HFF-Myc (cell line): ENCODE measurements at regions not wholly inside any gene's neighbourhood (a gene's known extent, or its start where the extent isn't known, plus 50 kb on each side); places are given as distances from the start of the nearest gene placed in this dataset.

ENCODE experiments used
- DNase-seq: peaks from one replicate; pipeline ENCODE4 v3.0.0-alpha.2; 2011; ENCODE audit warnings: low read depth; ENCODE audit errors: extremely low read depth
- H3K4me3 ChIP-seq: replicated peaks from 2 replicates; pipeline ENCODE4 v1.5.1; 2011; ENCODE audit warnings: low read depth, mild to moderate bottlenecking, control low read depth, low read length
- TF ChIP-seq, protein P1 (sequence below): IDR thresholded peaks from 2 replicates; pipeline ENCODE4 v1.5.1; 2012; ENCODE audit warnings: mild to moderate bottlenecking, low read depth, low read length, control low read depth; ENCODE audit errors: missing control alignments

DNA sequence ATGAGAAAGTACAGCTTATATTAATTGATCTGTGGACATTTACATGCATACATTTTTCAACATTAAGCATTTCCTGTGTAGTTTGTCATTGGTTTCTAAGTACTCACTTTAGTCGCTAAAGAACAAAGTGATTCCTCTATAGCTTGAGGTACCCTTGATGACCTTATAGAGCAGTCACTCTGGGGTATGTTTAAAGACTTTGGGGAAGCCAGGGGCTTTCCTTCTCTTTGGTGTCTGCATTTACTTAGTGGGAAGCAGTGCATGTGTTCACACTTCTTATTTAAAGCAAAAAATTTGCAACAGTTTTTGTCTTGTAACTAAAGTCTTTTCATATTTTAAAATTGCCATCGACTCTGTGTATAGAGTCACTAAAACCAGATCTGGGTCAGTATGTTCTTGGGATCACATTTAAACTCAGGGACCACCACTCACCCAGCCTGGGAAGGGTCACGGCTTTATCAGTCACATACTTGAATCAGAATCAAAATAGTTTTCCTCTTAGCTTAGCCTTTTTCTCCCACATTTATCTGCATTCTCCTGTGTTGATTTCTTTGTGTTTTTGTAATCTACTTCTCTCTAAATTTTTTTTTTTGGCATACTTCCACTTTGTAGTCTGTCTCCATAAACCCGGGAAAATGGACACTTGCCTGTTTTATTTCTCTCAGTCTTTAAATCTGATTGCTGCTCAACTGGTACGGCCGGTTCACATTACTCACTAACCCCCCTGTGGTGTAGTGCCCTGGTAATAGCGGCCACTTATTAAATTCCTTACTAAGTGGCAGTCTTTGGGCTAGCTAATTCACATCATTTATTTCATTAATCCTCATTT lies 143.9 kb upstream of the FBN2 start:
- DNase-seq: no peak
- no peak overlapping the region for H3K4me3 ChIP-seq
- TF ChIP-seq, protein P1, sequence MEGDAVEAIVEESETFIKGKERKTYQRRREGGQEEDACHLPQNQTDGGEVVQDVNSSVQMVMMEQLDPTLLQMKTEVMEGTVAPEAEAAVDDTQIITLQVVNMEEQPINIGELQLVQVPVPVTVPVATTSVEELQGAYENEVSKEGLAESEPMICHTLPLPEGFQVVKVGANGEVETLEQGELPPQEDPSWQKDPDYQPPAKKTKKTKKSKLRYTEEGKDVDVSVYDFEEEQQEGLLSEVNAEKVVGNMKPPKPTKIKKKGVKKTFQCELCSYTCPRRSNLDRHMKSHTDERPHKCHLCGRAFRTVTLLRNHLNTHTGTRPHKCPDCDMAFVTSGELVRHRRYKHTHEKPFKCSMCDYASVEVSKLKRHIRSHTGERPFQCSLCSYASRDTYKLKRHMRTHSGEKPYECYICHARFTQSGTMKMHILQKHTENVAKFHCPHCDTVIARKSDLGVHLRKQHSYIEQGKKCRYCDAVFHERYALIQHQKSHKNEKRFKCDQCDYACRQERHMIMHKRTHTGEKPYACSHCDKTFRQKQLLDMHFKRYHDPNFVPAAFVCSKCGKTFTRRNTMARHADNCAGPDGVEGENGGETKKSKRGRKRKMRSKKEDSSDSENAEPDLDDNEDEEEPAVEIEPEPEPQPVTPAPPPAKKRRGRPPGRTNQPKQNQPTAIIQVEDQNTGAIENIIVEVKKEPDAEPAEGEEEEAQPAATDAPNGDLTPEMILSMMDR: no peak

- DNase-seq: no peak
- H3K4me3 ChIP-seq: no peak overlapping the region
- TF ChIP-seq, protein P1: no peak
Observed at GRCh38 chr5:128682669-128683068, 144.6 kb upstream of the FBN2 start.

DNA sequence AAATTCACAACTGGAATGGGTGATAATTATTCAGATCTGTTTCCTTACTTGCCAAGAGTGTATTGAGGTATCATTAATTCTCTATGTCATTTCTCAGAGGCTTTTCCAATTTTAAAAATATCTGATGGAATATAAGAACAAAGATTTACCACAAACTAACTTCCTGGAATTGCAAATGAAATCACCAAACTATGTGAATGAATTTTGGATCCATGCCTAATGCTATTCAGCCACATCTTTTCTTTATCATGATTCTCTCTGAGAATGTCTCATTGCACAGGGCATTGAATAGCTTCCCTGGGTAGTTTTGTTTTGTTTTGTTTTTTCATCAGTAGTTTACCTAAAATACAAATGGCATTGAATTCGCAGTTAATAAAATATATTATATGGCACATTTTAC lies 146.9 kb upstream of the FBN2 start:
- no peak overlapping the region for H3K4me3 ChIP-seq

GRCh38 chr5:128687930-128688329 lies 149.9 kb upstream of the FBN2 start:
- TF ChIP-seq, protein P1: no peak
- H3K4me3 ChIP-seq: no peak overlapping the region
- DNase-seq: no peak

More for the DNA sequence above, 146.9 kb upstream of the FBN2 start:
- DNase-seq: no peak
- TF ChIP-seq, protein P1: no peak

GRCh38 chr5:128693764-128694163 lies 155.7 kb upstream of the FBN2 start:
- DNase-seq: no peak

DNA sequence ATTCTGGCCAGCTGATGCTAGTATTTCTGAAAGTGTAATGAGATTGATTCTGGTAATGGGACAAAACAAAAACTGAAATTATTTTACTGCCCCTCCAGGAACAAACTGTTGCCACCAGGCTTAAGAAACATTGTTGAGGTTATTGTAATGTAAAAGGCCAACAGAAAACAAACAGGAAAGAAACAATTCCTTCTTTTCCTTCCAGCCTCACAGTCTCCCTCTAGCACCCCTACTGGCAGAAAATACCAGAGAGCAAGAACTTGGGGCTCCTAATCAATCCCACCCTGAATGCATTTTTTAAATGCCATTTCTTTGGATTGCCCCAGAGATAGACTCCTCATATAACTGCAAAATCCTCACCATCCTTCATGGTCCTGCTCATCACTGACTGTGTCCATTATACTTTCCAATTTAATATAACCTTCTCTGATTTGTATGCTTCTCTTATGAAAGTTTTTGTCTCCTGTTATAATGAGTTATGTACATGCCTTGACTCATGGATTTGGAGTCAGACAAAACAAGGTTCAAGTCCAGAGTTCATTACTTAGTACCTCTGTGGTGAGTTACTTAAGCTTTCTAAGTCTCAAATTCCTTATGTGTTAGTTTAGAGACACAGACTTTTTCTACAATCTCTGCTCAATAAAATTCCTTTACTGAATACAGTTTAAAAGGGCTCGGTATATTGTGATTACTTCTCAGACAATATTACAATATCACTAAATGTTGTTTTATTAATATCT lies 157.9 kb upstream of the FBN2 start:
- TF ChIP-seq, protein P1: peak; percentile 65
- no peak for DNase-seq
- H3K4me3 ChIP-seq: no peak overlapping the region

More at GRCh38 chr5:128693764-128694163, 155.7 kb upstream of the FBN2 start:
- TF ChIP-seq, protein P1: no peak
- no peak overlapping the region for H3K4me3 ChIP-seq
